BE2C (cell line): ENCODE measurements at regions not wholly inside any gene's neighbourhood (a gene's known extent, or its start where the extent isn't known, plus 50 kb on each side); places are given as distances from the start of the nearest gene placed in this dataset.
A peak's percentile ranks its signal among the peaks of the same experiment; 100 is the strongest.

Source experiments
- DNase-seq: peaks from one replicate; pipeline ENCODE4 v3.0.0-alpha.2; 2020
- H3K27me3 ChIP-seq: fragments of 250-450 bp; sonication (Bioruptor Pico); 2 replicates; pipeline ENCODE4 v1.5.1; 2020; ENCODE audit warnings: mild to moderate bottlenecking
- H3K36me3 ChIP-seq: fragments of 250-450 bp; sonication (Bioruptor Pico); 2 replicates; pipeline ENCODE4 v1.5.1; 2020; ENCODE audit warnings: mild to moderate bottlenecking
- H3K4me1 ChIP-seq: fragments of 250-450 bp; sonication (Bioruptor Pico); 2 replicates; pipeline ENCODE4 v1.5.1; 2020
- H3K4me3 ChIP-seq: 2 replicates; pipeline ENCODE4 v1.5.1; 2011; ENCODE audit warnings: low read depth, low read length
- H3K9me3 ChIP-seq: fragments of 250-450 bp; sonication (Bioruptor Pico); 2 replicates; pipeline ENCODE4 v1.5.1; 2020
- CTCF ChIP-seq: IDR thresholded peaks from 2 replicates; pipeline ENCODE4 v1.5.1; 2012; ENCODE audit warnings: mild to moderate bottlenecking, low read depth, low read length

- no peak for DNase-seq
- Histone ChIP-seq H3K27me3 (no peaks in the 10 kb centered on the region; the same call in 1 of the 2 replicates), H3K36me3 (no peaks in the 10 kb centered on the region), H3K9me3 (no peaks in the 10 kb centered on the region), H3K4me3 (no peak overlapping the region), H3K4me1 (no peaks in the 10 kb centered on the region)
- TF ChIP-seq CTCF = no peak
Measured at GRCh38 chr18:24590946-24591345, 130.5 kb downstream of the HRH4 start.

GRCh38 chr18:24593401-24593800 is 133.0 kb downstream of the HRH4 start:
- Histone ChIP-seq H3K9me3 (no peaks in the 10 kb centered on the region), H3K27me3 (no peaks in the 10 kb centered on the region), H3K36me3 (no peaks in the 10 kb centered on the region), H3K4me1 (no peaks in the 10 kb centered on the region), H3K4me3 (no peak overlapping the region)
- no peak for TF ChIP-seq CTCF
- DNase-seq = no peak

GRCh38 chr18:24593886-24594285 is 133.4 kb downstream of the HRH4 start:
- Histone ChIP-seq H3K9me3 (no peaks in the 10 kb centered on the region), H3K4me3 (no peak overlapping the region), H3K36me3 (no peaks in the 10 kb centered on the region), H3K4me1 (no peaks in the 10 kb centered on the region), H3K27me3 (no peaks in the 10 kb centered on the region)
- no peak for TF ChIP-seq CTCF
- DNase-seq = no peak

GRCh38 chr18:24595561-24596031 is 135.2 kb downstream of the HRH4 start:
- Histone ChIP-seq H3K9me3 (no peaks in the 10 kb centered on the region), H3K4me3 (no peak overlapping the region), H3K27me3 (no peaks in the 10 kb centered on the region), H3K36me3 (no peaks in the 10 kb centered on the region), H3K4me1 (no peaks in the 10 kb centered on the region)
- no peak for TF ChIP-seq CTCF
- DNase-seq = no peak

GRCh38 chr18:24600076-24600654 is 139.7 kb downstream of the HRH4 start:
- Histone ChIP-seq H3K36me3 (no peaks in the 10 kb centered on the region), H3K4me1 (no peaks in the 10 kb centered on the region), H3K9me3 (no peaks in the 10 kb centered on the region), H3K27me3 (no peaks in the 10 kb centered on the region), H3K4me3 (no peak overlapping the region)
- peak; percentile 8 for DNase-seq
- peak; percentile 54 for TF ChIP-seq CTCF

GRCh38 chr18:24601585-24601984 is 141.1 kb downstream of the HRH4 start:
- Histone ChIP-seq H3K9me3 (no peaks in the 10 kb centered on the region), H3K4me3 (no peak overlapping the region), H3K36me3 (no peaks in the 10 kb centered on the region), H3K27me3 (no peaks in the 10 kb centered on the region), H3K4me1 (no peaks in the 10 kb centered on the region)
- DNase-seq = no peak
- no peak for TF ChIP-seq CTCF
